ENCODE measurements at regions not wholly inside any gene's neighbourhood (a gene's known extent, or its start where the extent isn't known, plus 50 kb on each side); places are given as distances from the start of the nearest gene placed in this dataset.

DNA sequence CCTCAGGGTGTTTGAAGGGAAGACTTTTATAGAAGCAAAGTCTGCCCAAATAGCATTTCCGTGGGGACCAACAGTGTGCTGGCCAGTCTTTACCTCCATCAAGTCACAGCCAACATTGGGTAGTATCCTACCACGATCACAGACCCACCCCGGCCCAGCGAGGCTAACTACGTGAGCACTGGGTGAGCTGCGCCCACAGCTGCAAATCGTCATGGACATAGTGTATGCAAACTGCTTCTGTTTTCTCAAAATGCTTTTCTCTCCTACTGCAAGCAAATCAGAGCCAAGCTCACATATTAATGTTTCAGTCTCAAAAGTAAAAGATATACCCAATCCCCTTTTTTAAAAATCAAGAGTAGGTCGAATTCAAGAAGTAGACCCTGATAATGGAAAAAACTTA is 592.8 kb upstream of the CDH4 start:
- in situ Hi-C loops (cut with MboI; ENCODE audit: low sequenced_read_pairs) = no loop called here
- DNase-seq = no peak

More for the DNA sequence above, 592.8 kb upstream of the CDH4 start:
- no peaks in the 10 kb centered on the region for H3K4me1 ChIP-seq (ENCODE audit: control insufficient read depth, insufficient read depth, low read length)
- no peaks in the 10 kb centered on the region for H3K36me3 ChIP-seq (ENCODE audit: control insufficient read depth, insufficient read depth, low read length)
- H3K4ac ChIP-seq (ENCODE audit: low read depth, low read length) = no peak overlapping the region
- H2BK5ac ChIP-seq (ENCODE audit: low read depth, low read length, poor library complexity, severe bottlenecking) = no peak overlapping the region
- H2BK15ac ChIP-seq (ENCODE audit: low read depth, low read length) = no peak overlapping the region
- H3K14ac ChIP-seq (replicated peaks; ENCODE audit: low read depth, low read length) = no peak overlapping the region
- no peak overlapping the region for H3K56ac ChIP-seq (ENCODE audit: extremely low read depth, insufficient read depth, low read length)
- no peak overlapping the region for H3K4me3 ChIP-seq (ENCODE audit: insufficient read depth, low read depth, low read length)
- H3K4me2 ChIP-seq (ENCODE audit: low read depth, low read length) = no peak overlapping the region
- H2BK20ac ChIP-seq (ENCODE audit: low read depth, low read length) = no peak overlapping the region
- no peak overlapping the region for H3K27ac ChIP-seq (ENCODE audit: insufficient read depth, low read length)
- intact Hi-C loops (cut with micrococcal nuclease) (no loop called here), dilution Hi-C loops (cut with HindIII; ENCODE audit: low sequenced_read_pairs, unreplicated experiment) (no loop called here)
- no peak overlapping the region for H4K8ac ChIP-seq (ENCODE audit: low read depth in 2 of 2, low read length in 2 of 2)
- no peak overlapping the region for H3K23ac ChIP-seq (ENCODE audit: low read depth, low read length)
- H2AK5ac ChIP-seq (ENCODE audit: low read depth, low read length) = no peak overlapping the region
- no peak overlapping the region for H4K5ac ChIP-seq (ENCODE audit: low read depth, low read length)
- H3K9ac ChIP-seq (ENCODE audit: low read depth, low read length) = no peak overlapping the region
- TF ChIP-seq MAZ (IDR thresholded peaks at IDR 0.05; ENCODE audit: borderline replicate concordance, low read depth, low read length) (no peak), MAFK (IDR thresholded peaks at IDR 0.05; ENCODE audit: low read depth, low read length) (no peak), NFE2L2 (IDR thresholded peaks at IDR 0.05; ENCODE audit: low read depth, low read length) (no peak), FOS (IDR thresholded peaks at IDR 0.05; ENCODE audit: low read depth, low read length) (no peak)
- H3K79me1 ChIP-seq (ENCODE audit: low read depth in 1 of 2, low read length in 2 of 2) = no peaks in the 10 kb centered on the region
- H2AK9ac ChIP-seq (replicated peaks; ENCODE audit: low read depth, low read length, poor library complexity) = no peak overlapping the region
- H4K20me1 ChIP-seq (ENCODE audit: insufficient read depth, low read length) = no peaks in the 10 kb centered on the region
- no peak for ATAC-seq (ENCODE audit: low read depth)
- ChIA-PET POLR2A (ENCODE audit: unreplicated experiment) (no interaction called here), CTCF (no interaction called here)
- WGBS, 2 experiments (ENCODE audit: extremely low coverage in 2 of 2, insufficient read length in 1 of 2) = no CpG with 5 or more reads among the region's 8 CpGs
- no TSS peak for BruUV-seq (replicated peaks)
- no peak overlapping the region for H4K91ac ChIP-seq (ENCODE audit: insufficient read depth, low read depth, low read length)
- H3K27me3 ChIP-seq (ENCODE audit: control insufficient read depth, insufficient read depth, low read length) = no peaks in the 10 kb centered on the region
- H3K9me3 ChIP-seq (ENCODE audit: control insufficient read depth, insufficient read depth, low read length) = peaks cover 41% of the 10 kb centered on the region
- H3K18ac ChIP-seq (ENCODE audit: low read depth, low read length) = no peak overlapping the region
- H2BK120ac ChIP-seq (ENCODE audit: low read depth, low read length) = no peak overlapping the region
- no peaks in the 10 kb centered on the region for H3K9me1 ChIP-seq (ENCODE audit: insufficient read depth, low read length)
- no peak overlapping the region for H2AFZ ChIP-seq (replicated peaks; ENCODE audit: low read length, poor library complexity)
